AG08396 (cell line): ENCODE measurements at regions not wholly inside any gene's neighbourhood (a gene's known extent, or its start where the extent isn't known, plus 50 kb on each side); places are given as distances from the start of the nearest gene placed in this dataset.

ENCODE experiments used
- DNase-seq: peaks from one replicate; pipeline ENCODE4 v3.0.0; 2012; ENCODE audit warnings: low spot score, mixed read lengths

GRCh38 chr13:109644069-109644750, 142.2 kb downstream of the IRS2 start:
- DNase-seq = no peak

DNA sequence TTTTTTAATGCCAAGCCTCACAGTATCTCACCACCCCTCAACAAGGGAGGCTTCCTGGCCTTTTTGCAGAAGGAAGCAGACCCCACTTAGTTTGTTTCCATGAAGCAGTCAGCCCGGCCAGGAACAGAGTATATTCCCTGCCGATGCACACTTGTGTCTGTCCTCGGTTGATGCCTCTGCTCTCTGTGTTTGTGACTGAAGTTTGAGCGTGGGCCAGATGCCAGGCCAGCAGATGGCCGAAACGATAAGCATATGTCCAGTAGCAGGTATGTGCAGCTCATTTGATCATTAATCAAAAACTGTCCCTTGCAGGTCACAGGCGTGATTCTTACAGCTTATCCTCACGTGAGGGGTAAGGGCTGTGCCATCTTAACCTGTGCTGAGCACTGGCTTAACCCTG, 144.0 kb downstream of the IRS2 start:
- DNase-seq = no peak

DNA sequence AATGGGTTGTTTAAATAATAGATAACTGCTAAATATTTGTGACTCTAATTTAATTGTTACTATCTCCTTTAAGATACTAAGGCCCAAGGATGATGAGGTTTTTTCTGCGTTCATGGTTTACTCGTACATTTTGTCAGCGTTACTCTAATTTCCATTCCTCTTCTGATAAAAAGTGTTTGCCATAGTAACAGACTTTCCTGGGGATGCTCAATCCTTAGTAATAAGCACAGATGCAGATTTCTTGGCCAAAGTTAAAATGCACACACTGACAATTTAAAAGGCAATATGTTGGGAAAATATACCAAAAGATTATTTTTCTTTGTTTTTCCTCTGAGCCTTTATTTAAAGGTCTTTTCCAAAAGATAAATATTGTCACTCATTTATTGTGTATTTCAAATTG, 149.6 kb downstream of the IRS2 start:
- no peak for DNase-seq

- DNase-seq = no peak
These were observed 155.3 kb downstream of the IRS2 start for GRCh38 chr13:109631069-109631468.

DNA sequence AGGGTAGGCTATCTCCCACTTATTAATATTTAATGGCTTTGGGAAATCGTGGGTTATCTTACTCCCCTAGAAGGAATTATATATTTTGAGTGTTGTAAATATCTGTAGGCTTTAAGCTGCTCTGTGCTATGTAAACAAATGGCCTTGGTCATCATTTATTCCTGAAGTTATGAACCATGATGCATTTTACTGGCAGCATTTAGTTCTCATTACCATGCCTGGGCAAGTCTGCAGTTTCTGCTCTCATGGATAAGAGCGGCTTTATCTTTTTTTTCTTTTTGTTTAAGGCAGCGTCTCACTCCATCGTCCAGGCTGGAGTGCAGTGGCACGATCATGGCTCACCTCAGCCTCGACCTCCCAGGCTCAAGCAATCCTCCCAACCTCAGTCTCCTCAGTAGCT, 156.1 kb downstream of the IRS2 start:
- DNase-seq = no peak

GRCh38 chr13:109629737-109630136, 156.6 kb downstream of the IRS2 start:
- DNase-seq = no peak

DNA sequence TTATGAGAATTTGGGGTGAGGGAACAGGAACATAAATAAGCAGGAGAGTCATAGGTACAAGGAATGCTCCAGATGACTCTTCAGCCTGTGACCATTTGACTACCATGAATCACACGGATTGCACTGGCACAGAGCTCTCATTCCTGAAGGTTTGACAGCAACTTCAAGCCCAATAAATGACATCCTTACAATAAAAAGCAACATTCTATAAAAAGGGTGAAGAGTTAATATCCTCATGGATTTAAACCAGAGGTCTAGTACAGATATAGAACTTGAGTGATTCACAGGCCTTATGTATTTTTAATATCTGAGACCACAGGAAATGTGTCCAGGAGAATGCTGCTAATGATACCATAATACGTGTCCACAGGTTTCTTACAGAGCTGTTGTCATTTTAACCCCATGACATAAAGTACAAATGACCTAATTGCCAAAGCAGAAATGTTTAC, 158.1 kb downstream of the IRS2 start:
- DNase-seq = peak; percentile 53

DNA sequence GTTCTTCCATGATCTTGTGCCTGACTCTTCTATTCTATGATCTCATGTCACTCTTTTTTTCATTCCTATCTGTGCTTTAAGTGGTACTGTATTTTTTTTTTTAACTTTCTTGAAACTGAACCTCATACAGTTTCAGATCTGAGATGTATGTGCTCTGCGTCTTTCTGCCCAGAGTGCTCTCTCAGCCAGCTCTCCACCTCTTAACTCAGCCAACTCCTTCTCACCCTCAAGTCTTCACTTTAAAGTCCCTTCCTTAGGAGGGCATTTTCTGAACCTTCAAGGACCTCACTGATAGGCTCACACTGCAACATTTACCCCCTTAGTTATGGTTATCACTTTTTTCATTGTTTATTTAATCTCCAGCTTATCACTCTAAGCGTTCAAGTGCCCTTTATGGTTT, 158.7 kb downstream of the IRS2 start:
- DNase-seq = no peak

- no peak for DNase-seq
These were observed 159.8 kb downstream of the IRS2 start for GRCh38 chr13:109626386-109627171.

DNA sequence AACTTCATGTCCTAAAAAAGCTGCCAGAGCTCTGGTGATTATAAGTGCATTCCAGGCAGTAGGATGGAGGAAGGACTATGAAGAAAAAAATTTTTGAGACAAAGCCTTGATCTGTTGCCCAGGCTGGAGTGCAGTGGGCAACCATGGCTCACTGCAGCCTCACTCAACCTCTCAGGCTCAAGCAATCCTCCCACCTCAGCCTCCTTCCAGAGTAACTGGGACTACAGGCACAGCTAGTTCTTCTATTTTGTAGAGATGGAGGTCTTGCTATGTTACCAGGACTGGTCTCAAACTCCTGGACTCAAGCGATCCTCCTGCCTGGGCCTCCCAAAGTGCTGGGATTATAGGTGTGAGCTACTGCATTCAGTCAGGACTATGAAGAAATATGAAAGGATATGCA, 161.2 kb downstream of the IRS2 start:
- no peak for DNase-seq

GRCh38 chr13:109622006-109622405, 164.4 kb downstream of the IRS2 start:
- no peak for DNase-seq

DNA sequence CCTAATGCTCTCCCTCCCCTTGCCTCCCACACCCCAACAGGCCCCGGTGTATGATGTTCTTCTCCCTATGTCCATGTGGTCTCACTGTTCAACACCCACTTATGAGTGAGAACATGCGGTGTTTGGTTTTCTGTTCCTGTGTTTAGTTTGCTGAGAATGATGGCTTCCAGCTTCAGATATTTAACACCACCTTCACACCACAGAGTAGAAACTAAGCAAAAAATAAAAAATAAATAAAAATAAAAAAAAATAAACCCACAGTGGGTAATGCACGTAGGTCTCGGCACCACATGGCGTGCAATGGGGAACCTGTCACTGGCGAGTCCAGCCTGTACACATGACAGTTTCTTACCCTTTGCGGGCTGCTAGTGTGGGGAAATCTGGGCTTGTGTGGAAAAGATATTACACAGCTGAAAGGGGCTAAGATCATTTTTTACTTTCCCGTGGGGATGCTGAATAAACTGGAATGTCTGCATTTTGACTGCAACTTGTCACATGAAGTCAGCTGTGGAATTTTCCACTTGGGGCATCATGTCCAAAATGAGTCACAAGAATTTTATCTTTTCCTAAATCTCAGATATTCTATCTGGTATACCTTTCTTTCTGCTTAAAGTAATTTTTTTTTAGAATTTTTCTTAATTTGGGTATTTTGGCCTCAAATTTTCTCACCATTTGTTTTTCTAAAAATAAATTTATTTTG, 170.5 kb downstream of the IRS2 start:
- DNase-seq = no peak

DNA sequence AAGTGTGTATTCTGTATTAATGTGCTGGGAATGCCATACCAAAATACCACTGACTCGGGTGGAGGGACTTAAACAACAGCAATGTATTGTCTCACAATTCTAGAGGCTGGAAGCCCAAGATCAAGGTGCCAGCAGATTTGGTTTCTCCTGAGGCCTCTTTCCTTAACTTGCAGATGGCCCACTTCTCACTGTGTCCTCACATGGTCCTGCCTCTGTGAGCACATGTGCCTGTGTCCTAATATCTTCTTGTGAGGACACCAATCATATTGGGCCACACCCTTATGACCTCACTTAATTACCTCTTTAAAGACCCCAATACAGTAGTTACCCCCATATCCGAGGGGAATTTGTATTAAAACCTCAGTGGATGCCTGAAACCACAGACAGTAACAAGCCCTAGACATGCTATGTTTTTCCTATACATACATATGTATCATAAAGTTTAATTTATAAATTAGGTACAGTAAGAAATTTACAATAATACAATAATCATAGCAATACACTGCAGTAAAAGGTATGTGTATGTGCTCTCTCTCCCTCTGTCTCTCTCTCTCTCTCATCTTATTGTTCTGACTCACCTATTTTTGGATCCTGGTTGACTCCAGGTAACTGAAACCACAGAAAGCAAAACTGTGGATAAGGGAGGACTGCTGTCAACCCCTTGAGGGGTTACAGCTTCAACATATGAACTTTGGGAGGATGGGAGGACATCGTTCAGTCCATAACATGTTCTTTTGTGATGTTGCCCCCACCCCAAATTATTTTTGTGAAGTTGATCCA, 174.3 kb downstream of the IRS2 start:
- no peak for DNase-seq

DNA sequence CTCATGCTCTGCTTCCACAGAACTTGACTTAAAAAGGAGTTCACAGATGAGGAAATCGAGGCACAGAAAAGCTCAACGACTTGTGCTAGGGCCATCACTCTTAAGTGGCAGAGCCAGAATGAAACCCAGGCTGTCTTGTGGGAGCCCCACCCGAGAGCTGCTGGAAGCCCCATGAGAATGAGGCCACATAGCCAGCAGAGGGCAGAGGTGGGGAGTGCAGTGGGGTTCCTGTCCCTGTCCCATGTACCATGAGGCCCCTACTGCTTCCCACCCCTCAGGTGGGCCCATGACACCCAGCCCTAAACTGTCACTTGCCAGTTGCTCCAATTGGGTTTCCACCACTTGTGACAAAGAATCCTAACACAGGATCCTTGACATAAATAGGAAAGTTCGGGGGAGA, 175.9 kb downstream of the IRS2 start:
- DNase-seq = no peak

DNA sequence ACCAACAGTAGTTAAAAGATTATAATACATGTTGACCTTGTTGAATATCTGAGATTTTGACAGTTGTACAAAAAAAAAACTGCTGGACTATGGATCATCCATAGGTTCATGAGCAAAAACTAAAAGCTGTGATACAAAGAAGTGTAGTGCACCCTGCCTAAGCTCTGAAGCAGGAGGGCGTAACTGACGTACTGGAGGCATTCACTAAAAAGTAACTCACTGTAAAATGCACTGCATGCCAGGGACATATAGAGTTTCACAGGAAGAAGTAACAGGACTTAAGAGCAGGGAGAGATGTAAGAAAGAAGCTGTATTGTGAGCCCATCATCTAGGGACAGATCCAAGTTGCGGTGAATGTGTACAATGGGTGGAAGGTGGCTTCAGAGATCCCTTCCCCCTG, 177.9 kb downstream of the IRS2 start:
- DNase-seq = no peak

- DNase-seq = no peak
These were observed 178.3 kb downstream of the IRS2 start for GRCh38 chr13:109608059-109608458.

- DNase-seq = no peak
These were observed 179.9 kb downstream of the IRS2 start for GRCh38 chr13:109606520-109606919.

GRCh38 chr13:109605846-109606245, 180.5 kb downstream of the IRS2 start:
- no peak for DNase-seq

DNA sequence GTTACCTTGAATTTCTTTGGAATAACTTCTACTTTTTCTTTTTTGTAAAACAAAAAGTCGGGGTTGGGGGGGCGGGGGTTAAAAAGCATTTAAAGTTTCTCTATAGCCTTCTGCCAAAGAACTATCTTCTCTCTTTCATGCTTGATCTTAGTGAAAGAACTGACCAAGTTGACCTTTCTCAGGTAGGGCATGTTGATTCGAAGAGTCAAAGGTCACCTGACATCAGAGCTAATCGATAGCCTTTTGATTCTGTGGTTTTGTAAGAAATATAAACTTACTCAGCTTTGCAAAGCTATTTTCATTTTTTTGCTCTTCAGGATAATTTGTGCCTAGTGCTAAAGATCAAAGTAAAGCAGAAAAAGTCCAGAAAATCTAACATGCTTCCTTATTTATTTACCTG, 181.5 kb downstream of the IRS2 start:
- no peak for DNase-seq

DNA sequence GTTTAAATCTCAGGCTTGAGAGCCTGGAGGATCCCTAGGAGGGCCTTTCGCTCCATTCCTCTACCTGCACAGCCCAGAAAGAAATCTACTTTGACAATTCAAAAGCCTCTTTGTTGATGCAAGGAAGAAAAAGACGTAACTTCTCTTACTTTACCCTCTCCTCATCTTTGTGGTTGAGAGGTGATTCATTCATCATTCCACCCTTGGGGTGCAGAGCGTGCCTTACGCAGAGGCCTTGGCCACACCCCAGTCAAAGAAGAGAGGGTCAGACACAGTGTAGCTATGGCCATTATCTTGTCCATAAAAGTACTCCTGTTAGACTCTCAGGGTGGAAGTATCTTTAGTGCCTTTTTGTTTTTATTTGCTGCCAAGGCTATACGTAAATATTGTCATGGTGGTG, 184.0 kb downstream of the IRS2 start:
- DNase-seq = no peak

GRCh38 chr13:109599901-109600657, 186.3 kb downstream of the IRS2 start:
- DNase-seq = no peak

DNA sequence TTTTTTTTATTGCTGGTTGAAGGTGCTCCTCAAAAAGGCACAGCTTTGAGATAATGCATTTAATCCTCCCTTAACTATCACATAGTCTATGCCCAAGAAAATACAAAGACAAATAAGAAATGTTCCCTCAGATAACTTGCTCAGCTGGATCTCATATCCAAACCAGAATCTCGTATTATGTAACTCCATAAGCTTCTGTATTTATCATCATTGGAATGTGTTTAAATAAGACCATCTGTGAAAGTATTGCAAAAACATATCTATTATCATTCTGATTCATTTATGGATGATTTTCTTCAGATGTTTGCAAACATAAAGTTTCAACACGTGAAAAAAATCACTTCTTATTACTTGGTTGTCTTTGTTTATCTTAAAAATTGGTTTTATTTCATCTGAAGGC, 190.9 kb downstream of the IRS2 start:
- DNase-seq = no peak
